ENCODE measurements at regions not wholly inside any gene's neighbourhood (a gene's known extent, or its start where the extent isn't known, plus 50 kb on each side); places are given as distances from the start of the nearest gene placed in this dataset.
A peak's percentile ranks its signal among the peaks of the same experiment; 100 is the strongest.

- no peak for DNase-seq
- peak in 3 of 4 donors; percentile 52 to 95 (median 73) for ATAC-seq
- WGBS (ENCODE audit: insufficient coverage, low coverage, low lambda C conversion rate, missing lambda C conversion rate), result 21% methylated on average over 4 of the region's 6 CpGs
These were observed 768.3 kb upstream of the ATXN7L3B start for GRCh38 chr12:73769337-73769736.

GRCh38 chr12:73798523-73798922 lies 739.1 kb upstream of the ATXN7L3B start:
- intact Hi-C loops (cut with DNase I), result no loop called here
- peak in 1 of 4 donors; percentile 37 for ATAC-seq
- no peaks in the 10 kb centered on the region for H3K36me3 ChIP-seq

More at GRCh38 chr12:73769337-73769736, 768.3 kb upstream of the ATXN7L3B start:
- no peak overlapping the region for H3K4me3 ChIP-seq
- TF ChIP-seq CTCF (IDR thresholded peaks at IDR 0.05) (no peak), POLR2A (IDR thresholded peaks at IDR 0.05) (no peak)
- H3K27ac ChIP-seq, result no peak overlapping the region
- no peaks in the 10 kb centered on the region for H3K9me3 ChIP-seq
- no peaks in the 10 kb centered on the region for H3K4me1 ChIP-seq
- H3K27me3 ChIP-seq, result no peaks in the 10 kb centered on the region
- intact Hi-C loops (cut with DNase I), result no loop called here
- H3K36me3 ChIP-seq, result no peaks in the 10 kb centered on the region

GRCh38 chr12:73815072-73815645 lies 722.5 kb upstream of the ATXN7L3B start:
- ATAC-seq (no peak), DNase-seq (no peak)
- no peaks in the 10 kb centered on the region for H3K27me3 ChIP-seq
- no peaks in the 10 kb centered on the region for H3K36me3 ChIP-seq
- no peak overlapping the region for H3K27ac ChIP-seq
- H3K4me3 ChIP-seq, result no peak overlapping the region
- H3K9me3 ChIP-seq, result no peaks in the 10 kb centered on the region
- H3K4me1 ChIP-seq, result peaks cover 0 to 3% (median 0%) of the 10 kb centered on the region in 4 donors
- 42% methylated on average over 4 of the region's 4 CpGs for WGBS (ENCODE audit: insufficient coverage, low coverage, low lambda C conversion rate, missing lambda C conversion rate)
- TF ChIP-seq POLR2A (IDR thresholded peaks at IDR 0.05) (no peak), CTCF (IDR thresholded peaks at IDR 0.05) (no peak)
- intact Hi-C loops (cut with DNase I), result no loop called here

More at GRCh38 chr12:73798523-73798922, 739.1 kb upstream of the ATXN7L3B start:
- Histone ChIP-seq H3K9me3 (no peaks in the 10 kb centered on the region), H3K4me3 (no peak overlapping the region), H3K27ac (no peak overlapping the region), H3K27me3 (no peaks in the 10 kb centered on the region), H3K4me1 (no peaks in the 10 kb centered on the region)
- TF ChIP-seq CTCF (IDR thresholded peaks at IDR 0.05) (no peak), POLR2A (IDR thresholded peaks at IDR 0.05) (no peak)
- no peak for DNase-seq

GRCh38 chr12:73817161-73817560 lies 720.5 kb upstream of the ATXN7L3B start:
- DNase-seq (no peak), ATAC-seq (peak in 2 of 4 donors; percentile 27 to 56)
- Histone ChIP-seq H3K27me3 (no peaks in the 10 kb centered on the region), H3K27ac (no peak overlapping the region), H3K4me1 (peaks cover 0 to 3% (median 0%) of the 10 kb centered on the region in 4 donors), H3K4me3 (no peak overlapping the region), H3K36me3 (no peaks in the 10 kb centered on the region), H3K9me3 (no peaks in the 10 kb centered on the region)
- intact Hi-C loops (cut with DNase I), result no loop called here
- WGBS (ENCODE audit: insufficient coverage, low coverage, low lambda C conversion rate, missing lambda C conversion rate), result 39% methylated on average over 2 of the region's 2 CpGs
- TF ChIP-seq CTCF (IDR thresholded peaks at IDR 0.05), result no peak
- no peak for TF ChIP-seq POLR2A (IDR thresholded peaks at IDR 0.05)

- Histone ChIP-seq H3K9me3 (no peaks in the 10 kb centered on the region), H3K4me1 (no peaks in the 10 kb centered on the region), H3K36me3 (no peaks in the 10 kb centered on the region), H3K4me3 (no peak overlapping the region), H3K27me3 (no peaks in the 10 kb centered on the region), H3K27ac (no peak overlapping the region)
- intact Hi-C loops (cut with DNase I), result no loop called here
- DNase-seq (no peak), ATAC-seq (no peak)
- TF ChIP-seq CTCF (IDR thresholded peaks at IDR 0.05) (no peak), POLR2A (IDR thresholded peaks at IDR 0.05) (no peak)
- WGBS (ENCODE audit: insufficient coverage, low coverage, low lambda C conversion rate, missing lambda C conversion rate), result 74% methylated on average over 3 of the region's 3 CpGs
These were observed 703.9 kb upstream of the ATXN7L3B start for GRCh38 chr12:73833746-73834145.
